ENCODE measurements at regions not wholly inside any gene's neighbourhood (a gene's known extent, or its start where the extent isn't known, plus 50 kb on each side); places are given as distances from the start of the nearest gene placed in this dataset.

GRCh38 chr10:14459665-14460064 is 128.9 kb upstream of the FRMD4A start:
- no peak for DNase-seq (ENCODE audit: low read depth in 1 of 2, low spot score in 1 of 2)
- no peaks in the 10 kb centered on the region for H3K4me1 ChIP-seq
- no peak overlapping the region for H3K4me2 ChIP-seq
- peaks cover 16% of the 10 kb centered on the region for H3K9me3 ChIP-seq
- CTCF ChIA-PET, result interaction anchor here (0.6 kb wide), 1 partner anchor 274 kb away, joined by 3 read pairs; no protein-coding TSS in a partner anchor
- no peak for TF ChIP-seq TP53 (CRISPR knock-in tag; IDR thresholded peaks at IDR 0.05)
- no peak for TF ChIP-seq BCL3 (IDR thresholded peaks at IDR 0.05)
- POLR2A ChIA-PET, result no interaction called here
- 10% methylated on average over 2 of the region's 2 CpGs for WGBS (ENCODE audit: missing lambda C conversion rate)
- H3K27ac ChIP-seq, result no peak overlapping the region
- no peak for FAIRE-seq
- ATAC-seq, result no peak
- no peak overlapping the region for H3K4me3 ChIP-seq

- Histone ChIP-seq H3K9me3 (no peaks in the 10 kb centered on the region), H3K4me2 (no peak overlapping the region), H3K27ac (no peak overlapping the region), H3K4me1 (no peaks in the 10 kb centered on the region), H3K4me3 (no peak overlapping the region)
- no peak for DNase-seq (ENCODE audit: low read depth in 1 of 2, low spot score in 1 of 2)
- 10% methylated on average over 2 of the region's 2 CpGs for WGBS (ENCODE audit: missing lambda C conversion rate)
- TF ChIP-seq TP53 (CRISPR knock-in tag; IDR thresholded peaks at IDR 0.05), result no peak
- no peak for TF ChIP-seq KDM1A (IDR thresholded peaks at IDR 0.05; ENCODE audit: low read depth)
- no peak for TF ChIP-seq GATA3 (IDR thresholded peaks at IDR 0.05; ENCODE audit: borderline replicate concordance)
- TF ChIP-seq ESRRA (IDR thresholded peaks at IDR 0.05; ENCODE audit: borderline replicate concordance, low read length), result no peak
- no peak for TF ChIP-seq NFE2L2 (conservative IDR thresholded peaks at IDR 0.05; ENCODE audit: low read length)
- no peak for TF ChIP-seq ZFP36 (IDR thresholded peaks at IDR 0.05; ENCODE audit: borderline replicate concordance, partially characterized antibody)
- TF ChIP-seq ELK1 (IDR thresholded peaks at IDR 0.05; ENCODE audit: low read depth, low read length), result no peak
- POLR2A ChIA-PET, result no interaction called here
- FAIRE-seq, result no peak
- CTCF ChIA-PET, result interaction anchor here (1.1 to 1.6 kb wide), 2 partner anchors 10 to 22 kb away, joined by 3 to 5 read pairs; no protein-coding TSS in a partner anchor
- ATAC-seq, result no peak
These were observed 126.1 kb upstream of the FRMD4A start for GRCh38 chr10:14456870-14457266.

GRCh38 chr10:14456218-14456869 is 125.6 kb upstream of the FRMD4A start:
- Histone ChIP-seq H3K4me2 (no peak overlapping the region), H3K27ac (no peak overlapping the region), H3K4me1 (no peaks in the 10 kb centered on the region), H3K4me3 (no peak overlapping the region), H3K9me3 (no peaks in the 10 kb centered on the region)
- POLR2A ChIA-PET, result no interaction called here
- 32% methylated on average over 6 of the region's 6 CpGs for WGBS (ENCODE audit: missing lambda C conversion rate)
- no peak for DNase-seq (ENCODE audit: low read depth in 1 of 2, low spot score in 1 of 2)
- TF ChIP-seq FOXS1 (CRISPR knock-in tag; IDR thresholded peaks at IDR 0.05) (no peak), EHMT2 (IDR thresholded peaks at IDR 0.05; ENCODE audit: low read depth) (no peak), CEBPB (IDR thresholded peaks at IDR 0.05) (no peak), ELK1 (IDR thresholded peaks at IDR 0.05; ENCODE audit: low read depth, low read length) (no peak), ZSCAN20 (CRISPR knock-in tag; IDR thresholded peaks at IDR 0.05) (no peak), CBX8 (IDR thresholded peaks at IDR 0.05) (no peak), FOSL2 (IDR thresholded peaks at IDR 0.05) (no peak), FOSL2 (CRISPR knock-in tag; IDR thresholded peaks at IDR 0.05) (no peak), HMGXB4 (CRISPR knock-in tag; IDR thresholded peaks at IDR 0.05; ENCODE audit: borderline replicate concordance) (no peak), NPAS2 (CRISPR knock-in tag; IDR thresholded peaks at IDR 0.05; ENCODE audit: borderline replicate concordance) (no peak), NFE2L2 (conservative IDR thresholded peaks at IDR 0.05; ENCODE audit: low read length) (no peak), USF2 (IDR thresholded peaks at IDR 0.05) (no peak), HEYL (CRISPR knock-in tag; IDR thresholded peaks at IDR 0.05) (no peak), CTCF (IDR thresholded peaks at IDR 0.05) (no peak), POLR2A (IDR thresholded peaks at IDR 0.05; ENCODE audit: low read length) (no peak)
- peak; percentile 7 for FAIRE-seq
- CTCF ChIA-PET, result no interaction called here
- no peak for ATAC-seq
